ENCODE measurements at regions not wholly inside any gene's neighbourhood (a gene's known extent, or its start where the extent isn't known, plus 50 kb on each side); places are given as distances from the start of the nearest gene placed in this dataset.
"Not testable (repeated sequence)": the region's sequence is repeated elsewhere in the genome, so short reads cannot be mapped to it uniquely, and the experiment has no call there.

- peaks cover 22 to 67% (median 36%) of the 10 kb centered on the region in 6 donors for H3K9me3 Mint-ChIP-seq
- no peak for DNase-seq
- no peaks in the 10 kb centered on the region for H3K36me3 Mint-ChIP-seq
- H3K4me1 Mint-ChIP-seq = no peaks in the 10 kb centered on the region
- H3K27me3 Mint-ChIP-seq (ENCODE audit: low read depth in 3 of 3) = peaks cover 0 to 2% (median 0%) of the 10 kb centered on the region in 3 donors
- no peak overlapping the region for H3K4me3 Mint-ChIP-seq
- H3K27ac Mint-ChIP-seq = no peak overlapping the region
Observed at GRCh38 chr21:19145682-19146293, 742.2 kb upstream of the TMPRSS15 start.

GRCh38 chr21:19148056-19148455 is 744.5 kb upstream of the TMPRSS15 start:
- H3K9me3 Mint-ChIP-seq = peaks cover 18 to 52% (median 31%) of the 10 kb centered on the region in 6 donors
- no peaks in the 10 kb centered on the region for H3K27me3 Mint-ChIP-seq (ENCODE audit: low read depth in 3 of 3)
- DNase-seq = no peak
- H3K4me3 Mint-ChIP-seq = no peak overlapping the region
- no peaks in the 10 kb centered on the region for H3K36me3 Mint-ChIP-seq
- no peak overlapping the region for H3K27ac Mint-ChIP-seq
- H3K4me1 Mint-ChIP-seq = no peaks in the 10 kb centered on the region

GRCh38 chr21:19171585-19171984 is 768.0 kb upstream of the TMPRSS15 start:
- H3K4me3 Mint-ChIP-seq = no peak overlapping the region
- H3K27ac Mint-ChIP-seq = no peak overlapping the region
- no peaks in the 10 kb centered on the region for H3K36me3 Mint-ChIP-seq
- DNase-seq = no peak
- peaks cover 0 to 2% (median 0%) of the 10 kb centered on the region in 3 donors for H3K27me3 Mint-ChIP-seq (ENCODE audit: low read depth in 3 of 3)
- H3K4me1 Mint-ChIP-seq = no peaks in the 10 kb centered on the region
- peaks cover 3 to 35% (median 9%) of the 10 kb centered on the region in 6 donors for H3K9me3 Mint-ChIP-seq

GRCh38 chr21:19181604-19182140 is 778.1 kb upstream of the TMPRSS15 start:
- Mint-ChIP-seq H3K27ac (no peak overlapping the region), H3K36me3 (no peaks in the 10 kb centered on the region), H3K9me3 (peaks cover 7 to 36% (median 23%) of the 10 kb centered on the region in 6 donors), H3K27me3 (ENCODE audit: low read depth in 3 of 3) (peaks cover 0 to 2% (median 0%) of the 10 kb centered on the region in 3 donors), H3K4me3 (no peak overlapping the region), H3K4me1 (no peaks in the 10 kb centered on the region)
- no peak for DNase-seq

- H3K9me3 Mint-ChIP-seq = peaks cover 7 to 53% (median 20%) of the 10 kb centered on the region in 6 donors
- no peak for DNase-seq
Observed at GRCh38 chr21:19197950-19198349, 794.4 kb upstream of the TMPRSS15 start.

GRCh38 chr21:19198801-19199200 is 795.2 kb upstream of the TMPRSS15 start:
- no peaks in the 10 kb centered on the region for H3K36me3 Mint-ChIP-seq
- no peak overlapping the region for H3K4me3 Mint-ChIP-seq
- DNase-seq = no peak
- no peak overlapping the region for H3K27ac Mint-ChIP-seq
- peaks cover 10 to 57% (median 20%) of the 10 kb centered on the region in 6 donors for H3K9me3 Mint-ChIP-seq
- H3K4me1 Mint-ChIP-seq = no peaks in the 10 kb centered on the region
- H3K27me3 Mint-ChIP-seq (ENCODE audit: low read depth in 3 of 3) = peaks cover 0 to 3% (median 0%) of the 10 kb centered on the region in 3 donors

More at GRCh38 chr21:19197950-19198349, 794.4 kb upstream of the TMPRSS15 start:
- Mint-ChIP-seq H3K36me3 (no peaks in the 10 kb centered on the region), H3K27ac (no peak overlapping the region), H3K4me1 (no peaks in the 10 kb centered on the region), H3K27me3 (ENCODE audit: low read depth in 3 of 3) (peaks cover 0 to 3% (median 0%) of the 10 kb centered on the region in 3 donors), H3K4me3 (no peak overlapping the region)

GRCh38 chr21:19218163-19218562 is 814.6 kb upstream of the TMPRSS15 start:
- H3K9me3 Mint-ChIP-seq = peaks cover 10 to 27% (median 17%) of the 10 kb centered on the region in 6 donors
- H3K36me3 Mint-ChIP-seq = no peaks in the 10 kb centered on the region
- peaks cover 0 to 3% (median 0%) of the 10 kb centered on the region in 3 donors for H3K27me3 Mint-ChIP-seq (ENCODE audit: low read depth in 3 of 3)
- H3K4me3 Mint-ChIP-seq = no peak overlapping the region
- DNase-seq = no peak
- no peak overlapping the region for H3K27ac Mint-ChIP-seq
- H3K4me1 Mint-ChIP-seq = no peaks in the 10 kb centered on the region

GRCh38 chr21:19224090-19224489 is 820.5 kb upstream of the TMPRSS15 start:
- no peaks in the 10 kb centered on the region for H3K36me3 Mint-ChIP-seq
- H3K9me3 Mint-ChIP-seq = peaks cover 8 to 33% (median 16%) of the 10 kb centered on the region in 6 donors

GRCh38 chr21:19228226-19228625 is 824.6 kb upstream of the TMPRSS15 start:
- Mint-ChIP-seq H3K27me3 (ENCODE audit: low read depth in 3 of 3) (peaks cover 0 to 1% (median 0%) of the 10 kb centered on the region in 3 donors), H3K9me3 (peaks cover 6 to 43% (median 13%) of the 10 kb centered on the region in 6 donors), H3K36me3 (no peaks in the 10 kb centered on the region), H3K4me1 (no peaks in the 10 kb centered on the region), H3K4me3 (no peak overlapping the region), H3K27ac (no peak overlapping the region)
- DNase-seq = no peak

More at GRCh38 chr21:19224090-19224489, 820.5 kb upstream of the TMPRSS15 start:
- Mint-ChIP-seq H3K4me1 (no peaks in the 10 kb centered on the region), H3K27me3 (ENCODE audit: low read depth in 3 of 3) (peaks cover 0 to 1% (median 0%) of the 10 kb centered on the region in 3 donors), H3K27ac (no peak overlapping the region), H3K4me3 (no peak overlapping the region)
- no peak for DNase-seq

- H3K36me3 Mint-ChIP-seq; H3K27ac Mint-ChIP-seq; DNase-seq; H3K4me3 Mint-ChIP-seq; H3K27me3 Mint-ChIP-seq (ENCODE audit: low read depth in 3 of 3); H3K4me1 Mint-ChIP-seq: not testable (repeated sequence)
- peaks cover 3 to 62% (median 14%) of the 10 kb centered on the region in 6 donors for H3K9me3 Mint-ChIP-seq
Observed at GRCh38 chr21:19233841-19234240, 830.3 kb upstream of the TMPRSS15 start.

- no peaks in the 10 kb centered on the region for H3K36me3 Mint-ChIP-seq
- no peak for DNase-seq
- H3K9me3 Mint-ChIP-seq = peaks cover 3 to 62% (median 13%) of the 10 kb centered on the region in 6 donors
- H3K4me3 Mint-ChIP-seq = no peak overlapping the region
- no peak overlapping the region for H3K27ac Mint-ChIP-seq
- H3K4me1 Mint-ChIP-seq = no peaks in the 10 kb centered on the region
- H3K27me3 Mint-ChIP-seq (ENCODE audit: low read depth in 3 of 3) = no peaks in the 10 kb centered on the region
Observed at GRCh38 chr21:19236209-19236608, 832.6 kb upstream of the TMPRSS15 start.

GRCh38 chr21:19237608-19238007 is 834.0 kb upstream of the TMPRSS15 start:
- Mint-ChIP-seq H3K27ac (no peak overlapping the region), H3K27me3 (ENCODE audit: low read depth in 3 of 3) (no peaks in the 10 kb centered on the region), H3K4me1 (no peaks in the 10 kb centered on the region), H3K4me3 (no peak overlapping the region), H3K9me3 (peaks cover 3 to 53% (median 16%) of the 10 kb centered on the region in 6 donors), H3K36me3 (no peaks in the 10 kb centered on the region)
- no peak for DNase-seq

GRCh38 chr21:19239696-19240095 is 836.1 kb upstream of the TMPRSS15 start:
- peaks cover 0 to 43% (median 14%) of the 10 kb centered on the region in 6 donors for H3K9me3 Mint-ChIP-seq
- no peak overlapping the region for H3K4me3 Mint-ChIP-seq
- no peaks in the 10 kb centered on the region for H3K36me3 Mint-ChIP-seq
- H3K27ac Mint-ChIP-seq = no peak overlapping the region
- H3K4me1 Mint-ChIP-seq = no peaks in the 10 kb centered on the region
- no peaks in the 10 kb centered on the region for H3K27me3 Mint-ChIP-seq (ENCODE audit: low read depth in 3 of 3)
- DNase-seq = no peak

GRCh38 chr21:19244502-19245187 is 841.1 kb upstream of the TMPRSS15 start:
- Mint-ChIP-seq H3K36me3 (no peaks in the 10 kb centered on the region), H3K27me3 (ENCODE audit: low read depth in 3 of 3) (peaks cover 0 to 2% (median 0%) of the 10 kb centered on the region in 3 donors), H3K27ac (no peak overlapping the region), H3K4me1 (no peaks in the 10 kb centered on the region), H3K4me3 (no peak overlapping the region), H3K9me3 (peaks cover 6 to 32% (median 25%) of the 10 kb centered on the region in 6 donors)
- DNase-seq = no peak
